ENCODE measurements at regions not wholly inside any gene's neighbourhood (a gene's known extent, or its start where the extent isn't known, plus 50 kb on each side); places are given as distances from the start of the nearest gene placed in this dataset.
"Not testable (repeated sequence)": the region's sequence is repeated elsewhere in the genome, so short reads cannot be mapped to it uniquely, and the experiment has no call there.

GRCh38 chr10:5268743-5269142 is 72.1 kb downstream of the AKR1C4 start:
- no peak for DNase-seq

- no peak for DNase-seq
These were observed 73.2 kb downstream of the AKR1C4 start for GRCh38 chr10:5269791-5270190.

GRCh38 chr10:5271526-5271925 is 74.9 kb downstream of the AKR1C4 start:
- no peak for DNase-seq

- no peak for DNase-seq
These were observed 75.6 kb downstream of the AKR1C4 start for GRCh38 chr10:5272065-5272803.

GRCh38 chr10:5274795-5275194 is 78.2 kb downstream of the AKR1C4 start:
- DNase-seq, result peak; percentile 65 to 89 (median 88)

- DNase-seq, result no peak
These were observed 83.4 kb upstream of the UCN3 start for GRCh38 chr10:5281356-5281755.

GRCh38 chr10:5282137-5282536 is 82.6 kb upstream of the UCN3 start:
- no peak for DNase-seq

- peak; percentile 74 to 80 (median 80) for DNase-seq
These were observed 81.2 kb upstream of the UCN3 start for GRCh38 chr10:5283305-5284158.

GRCh38 chr10:5284311-5285057 is 80.3 kb upstream of the UCN3 start:
- DNase-seq, result peak; percentile 83 to 94 (median 91)

- DNase-seq, result no peak
These were observed 79.6 kb upstream of the UCN3 start for GRCh38 chr10:5285186-5285585.

- DNase-seq, result no peak
These were observed 76.4 kb upstream of the UCN3 start for GRCh38 chr10:5288359-5288758.

GRCh38 chr10:5289228-5289627 is 75.5 kb upstream of the UCN3 start:
- not testable (repeated sequence) for DNase-seq

- DNase-seq, result peak; percentile 90 to 96 (median 96)
These were observed 73.1 kb upstream of the UCN3 start for GRCh38 chr10:5291501-5292195.

- no peak for DNase-seq
These were observed 72.5 kb upstream of the UCN3 start for GRCh38 chr10:5292196-5292735.

- not testable (repeated sequence) for DNase-seq
These were observed 71.8 kb upstream of the UCN3 start for GRCh38 chr10:5292970-5293369.

GRCh38 chr10:5293691-5294550 is 70.8 kb upstream of the UCN3 start:
- DNase-seq, result peak; percentile 70 to 83 (median 76)

- peak; percentile 70 to 83 (median 77) for DNase-seq
These were observed 67.3 kb upstream of the UCN3 start for GRCh38 chr10:5297466-5297865.

GRCh38 chr10:5297996-5298395 is 66.8 kb upstream of the UCN3 start:
- DNase-seq, result no peak

- no peak for DNase-seq
These were observed 64.8 kb upstream of the UCN3 start for GRCh38 chr10:5299950-5300349.

- DNase-seq, result no peak
These were observed 61.3 kb upstream of the UCN3 start for GRCh38 chr10:5303504-5303903.

- peak in 1 of 3 donors; percentile 24 for DNase-seq
These were observed 59.4 kb upstream of the UCN3 start for GRCh38 chr10:5305374-5305773.

Data from suppressor macrophage treated with lipopolysaccharide for 1 hour (primary cell).